HFFc6 (cell line): ENCODE measurements at regions not wholly inside any gene's neighbourhood (a gene's known extent, or its start where the extent isn't known, plus 50 kb on each side); places are given as distances from the start of the nearest gene placed in this dataset.
"Not testable (repeated sequence)": the region's sequence is repeated elsewhere in the genome, so short reads cannot be mapped to it uniquely, and the experiment has no call there.

Experiments used
- DNase-seq: peaks from one replicate; pipeline ENCODE4 v3.0.0-alpha.2; 2018
- H3K27ac Mint-ChIP-seq: 2 replicates; pipeline ENCODE4 v1.8.0; 2020; ENCODE audit warnings: mild to moderate bottlenecking, mixed read lengths
- H3K27me3 Mint-ChIP-seq: 2 replicates; pipeline ENCODE4 v1.8.0; 2021; ENCODE audit warnings: mild to moderate bottlenecking, moderate library complexity, mixed read lengths; ENCODE audit not compliant: insufficient read depth
- H3K36me3 Mint-ChIP-seq: 2 replicates; pipeline ENCODE4 v1.8.0; 2021; ENCODE audit warnings: low read depth, mixed read lengths
- H3K4me1 Mint-ChIP-seq: 2 replicates; pipeline ENCODE4 v1.8.0; 2020; ENCODE audit warnings: low read depth, mixed read lengths
- H3K4me3 Mint-ChIP-seq: 2 replicates; pipeline ENCODE4 v1.8.0; 2020; ENCODE audit warnings: mild to moderate bottlenecking, moderate library complexity, mixed read lengths
- H3K9me3 Mint-ChIP-seq: 2 replicates; pipeline ENCODE4 v1.8.0; 2020; ENCODE audit warnings: mild to moderate bottlenecking, mixed read lengths
- TF ChIP-seq, protein P1 (sequence below): fragments of 200-600 bp; sonication (generic); IDR thresholded peaks from 2 replicates; pipeline ENCODE4 v1.5.0; 2021; ENCODE audit warnings: antibody characterized with exemption, mild to moderate bottlenecking

- TF ChIP-seq, protein P1, sequence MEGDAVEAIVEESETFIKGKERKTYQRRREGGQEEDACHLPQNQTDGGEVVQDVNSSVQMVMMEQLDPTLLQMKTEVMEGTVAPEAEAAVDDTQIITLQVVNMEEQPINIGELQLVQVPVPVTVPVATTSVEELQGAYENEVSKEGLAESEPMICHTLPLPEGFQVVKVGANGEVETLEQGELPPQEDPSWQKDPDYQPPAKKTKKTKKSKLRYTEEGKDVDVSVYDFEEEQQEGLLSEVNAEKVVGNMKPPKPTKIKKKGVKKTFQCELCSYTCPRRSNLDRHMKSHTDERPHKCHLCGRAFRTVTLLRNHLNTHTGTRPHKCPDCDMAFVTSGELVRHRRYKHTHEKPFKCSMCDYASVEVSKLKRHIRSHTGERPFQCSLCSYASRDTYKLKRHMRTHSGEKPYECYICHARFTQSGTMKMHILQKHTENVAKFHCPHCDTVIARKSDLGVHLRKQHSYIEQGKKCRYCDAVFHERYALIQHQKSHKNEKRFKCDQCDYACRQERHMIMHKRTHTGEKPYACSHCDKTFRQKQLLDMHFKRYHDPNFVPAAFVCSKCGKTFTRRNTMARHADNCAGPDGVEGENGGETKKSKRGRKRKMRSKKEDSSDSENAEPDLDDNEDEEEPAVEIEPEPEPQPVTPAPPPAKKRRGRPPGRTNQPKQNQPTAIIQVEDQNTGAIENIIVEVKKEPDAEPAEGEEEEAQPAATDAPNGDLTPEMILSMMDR, result no peak
- Mint-ChIP-seq H3K27ac (no peak overlapping the region), H3K4me1 (no peaks in the 10 kb centered on the region), H3K4me3 (no peak overlapping the region), H3K27me3 (peaks cover 11% of the 10 kb centered on the region), H3K9me3 (peaks cover 6% of the 10 kb centered on the region), H3K36me3 (peaks cover 5% of the 10 kb centered on the region; the same call in 1 of the 2 replicates)
- DNase-seq, result no peak
These were observed 72.3 kb upstream of the MEF2A start for GRCh38 chr15:99493461-99493860.

DNA sequence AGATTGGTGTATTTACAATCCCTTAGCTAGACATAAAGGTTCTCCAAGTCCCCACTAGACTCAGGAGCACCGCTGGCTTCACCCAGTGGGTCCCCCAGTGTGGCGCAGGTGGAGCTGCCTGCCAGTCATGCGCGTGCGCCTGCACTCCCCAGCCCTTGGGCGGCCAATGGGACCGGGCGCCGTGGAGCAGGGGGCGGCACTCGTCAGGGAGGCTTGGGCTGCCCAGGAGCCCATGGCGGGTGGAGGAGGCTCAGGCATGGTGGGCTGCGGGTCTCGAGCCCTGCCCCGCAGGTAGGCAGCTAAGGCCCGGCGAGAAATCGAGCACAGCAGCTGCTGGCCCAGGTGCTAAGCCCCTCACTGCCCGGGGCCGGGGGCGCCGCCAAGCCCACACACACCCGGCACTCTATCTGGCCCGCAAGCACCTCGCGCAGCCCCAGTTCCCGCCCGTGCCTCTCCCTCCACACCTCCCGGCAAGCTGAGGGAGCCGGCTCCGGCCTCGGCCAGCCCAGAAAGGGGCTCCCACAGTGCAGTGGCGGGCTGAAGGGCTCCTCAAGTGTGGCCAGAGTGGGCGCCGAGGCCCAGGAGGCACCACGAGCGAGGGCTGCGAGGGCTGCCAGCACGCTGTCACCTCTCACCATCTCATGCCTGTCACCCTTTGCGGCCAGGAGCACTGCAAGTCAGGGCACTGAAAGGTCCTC lies 71.1 kb upstream of the MEF2A start:
- H3K4me1 Mint-ChIP-seq, H3K36me3 Mint-ChIP-seq, H3K4me3 Mint-ChIP-seq, H3K27ac Mint-ChIP-seq, DNase-seq, H3K9me3 Mint-ChIP-seq: not testable (repeated sequence)
- H3K27me3 Mint-ChIP-seq, result peaks cover 14% of the 10 kb centered on the region

DNA sequence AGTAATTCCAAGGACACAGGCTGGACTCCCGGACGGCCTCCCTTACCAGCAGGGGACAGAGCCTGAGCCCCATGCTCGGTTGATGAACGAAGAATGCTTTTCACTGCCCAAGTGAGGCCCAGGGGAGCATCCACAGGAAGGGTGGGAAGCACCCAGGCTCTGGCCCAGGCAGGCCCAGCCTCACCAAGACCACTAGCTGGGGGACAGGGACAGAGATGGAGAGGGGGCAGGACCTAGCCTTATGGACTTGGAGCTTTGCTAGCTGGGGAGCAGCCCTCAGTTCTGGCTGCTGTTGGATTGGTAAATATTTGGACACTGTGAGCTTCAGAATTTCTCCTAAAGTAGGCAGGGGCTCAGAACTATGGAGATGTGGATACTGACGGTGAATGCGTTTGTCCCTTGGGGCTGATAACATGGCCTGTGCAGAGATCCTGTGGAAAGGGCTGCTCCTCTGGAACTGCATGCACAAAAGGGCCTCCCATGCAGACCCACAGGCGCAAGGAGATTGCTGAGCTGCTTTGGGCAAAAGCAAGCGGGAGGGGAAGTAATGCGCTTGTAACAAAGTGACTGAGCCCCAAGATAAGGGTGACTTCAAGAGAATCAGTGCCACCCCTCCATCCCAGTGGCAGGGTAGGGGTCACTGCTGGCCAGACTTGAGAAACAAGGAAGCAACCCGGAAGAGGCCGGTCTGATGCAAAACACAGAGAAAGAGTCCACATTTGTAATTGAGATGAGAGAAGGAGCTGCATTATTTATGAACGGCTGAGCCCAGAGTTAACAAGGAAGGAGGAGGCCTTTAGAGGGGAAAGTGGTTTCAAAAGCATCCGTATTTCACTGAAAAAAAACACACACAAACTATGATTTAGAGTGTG lies 70.1 kb upstream of the MEF2A start:
- Mint-ChIP-seq H3K27ac (no peak overlapping the region), H3K4me1 (no peaks in the 10 kb centered on the region), H3K27me3 (peaks cover 18% of the 10 kb centered on the region), H3K36me3 (peaks cover 5% of the 10 kb centered on the region; the same call in 1 of the 2 replicates), H3K4me3 (no peak overlapping the region), H3K9me3 (peaks cover 6% of the 10 kb centered on the region)
- TF ChIP-seq, protein P1, result no peak
- no peak for DNase-seq

DNA sequence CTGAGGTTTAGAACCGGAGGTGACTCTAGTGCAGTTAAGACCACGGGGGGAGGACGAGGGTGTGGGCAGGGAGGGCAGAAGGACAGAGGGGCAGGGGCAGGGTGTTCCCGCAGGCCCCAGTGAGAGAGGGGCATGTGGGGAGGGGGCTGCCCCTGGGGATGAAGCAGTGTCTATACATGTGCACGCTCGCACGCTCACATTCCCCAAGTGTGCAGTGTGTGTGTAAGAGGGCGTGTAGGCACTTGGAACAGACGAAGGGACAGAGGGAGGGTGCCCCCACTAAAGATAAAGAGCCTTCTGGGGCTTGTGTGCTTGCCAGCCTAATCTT lies 69.5 kb upstream of the MEF2A start:
- Mint-ChIP-seq H3K36me3 (peaks cover 5% of the 10 kb centered on the region; the same call in 1 of the 2 replicates), H3K27me3 (peaks cover 20% of the 10 kb centered on the region), H3K4me1 (no peaks in the 10 kb centered on the region), H3K27ac (no peak overlapping the region), H3K9me3 (peaks cover 6% of the 10 kb centered on the region), H3K4me3 (no peak overlapping the region)
- DNase-seq, result no peak
- TF ChIP-seq, protein P1, result no peak

- Mint-ChIP-seq H3K36me3 (peaks cover 5% of the 10 kb centered on the region; the same call in 1 of the 2 replicates), H3K4me1 (no peaks in the 10 kb centered on the region), H3K27me3 (peaks cover 34% of the 10 kb centered on the region), H3K27ac (no peak overlapping the region), H3K9me3 (peaks cover 6% of the 10 kb centered on the region; the same call in 1 of the 2 replicates), H3K4me3 (no peak overlapping the region)
- DNase-seq, result no peak
- TF ChIP-seq, protein P1, result no peak
These were observed 63.6 kb upstream of the MEF2A start for GRCh38 chr15:99502182-99502581.

- Mint-ChIP-seq H3K27me3 (peaks cover 36% of the 10 kb centered on the region), H3K9me3 (peaks cover 3% of the 10 kb centered on the region; the same call in 1 of the 2 replicates), H3K36me3 (peaks cover 2% of the 10 kb centered on the region; the same call in 1 of the 2 replicates), H3K4me1 (no peaks in the 10 kb centered on the region), H3K27ac (no peak overlapping the region), H3K4me3 (no peak overlapping the region)
- no peak for DNase-seq
- TF ChIP-seq, protein P1, result no peak
These were observed 63.1 kb upstream of the MEF2A start for GRCh38 chr15:99502661-99503060.
